ENCODE measurements at regions not wholly inside any gene's neighbourhood (a gene's known extent, or its start where the extent isn't known, plus 50 kb on each side); places are given as distances from the start of the nearest gene placed in this dataset. TPM values are rescaled to one million over a fixed set of nuclear protein-coding genes. Genes with fewer than 3 reads are reported as not detected.
"Not testable (repeated sequence)": the region's sequence is repeated elsewhere in the genome, so short reads cannot be mapped to it uniquely, and the experiment has no call there.

DNA sequence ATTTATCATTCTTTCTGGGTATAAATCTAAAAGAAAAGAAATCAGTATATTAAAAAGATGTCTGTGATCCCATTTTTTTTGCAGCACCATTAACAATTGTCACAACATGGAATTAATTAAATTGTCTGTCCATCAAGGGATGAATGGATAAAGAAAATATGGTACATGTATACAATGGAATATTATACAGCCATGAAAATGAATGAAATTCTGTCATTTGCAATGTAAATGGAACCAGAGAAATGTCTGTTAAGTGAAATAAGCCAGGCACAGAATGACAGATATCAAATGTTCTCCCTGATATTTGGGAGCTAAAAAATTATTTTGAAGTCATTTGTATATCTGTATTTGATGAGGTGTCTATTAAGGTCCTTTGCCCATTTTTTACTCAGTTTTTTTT, 77.1 kb upstream of the NDST4 start:
- H3K4me3 ChIP-seq (replicated peaks in 1 of 3) = no peak overlapping the region
- no peak for TF ChIP-seq POLR2A (IDR thresholded peaks at IDR 0.05)
- TF ChIP-seq, protein P1, sequence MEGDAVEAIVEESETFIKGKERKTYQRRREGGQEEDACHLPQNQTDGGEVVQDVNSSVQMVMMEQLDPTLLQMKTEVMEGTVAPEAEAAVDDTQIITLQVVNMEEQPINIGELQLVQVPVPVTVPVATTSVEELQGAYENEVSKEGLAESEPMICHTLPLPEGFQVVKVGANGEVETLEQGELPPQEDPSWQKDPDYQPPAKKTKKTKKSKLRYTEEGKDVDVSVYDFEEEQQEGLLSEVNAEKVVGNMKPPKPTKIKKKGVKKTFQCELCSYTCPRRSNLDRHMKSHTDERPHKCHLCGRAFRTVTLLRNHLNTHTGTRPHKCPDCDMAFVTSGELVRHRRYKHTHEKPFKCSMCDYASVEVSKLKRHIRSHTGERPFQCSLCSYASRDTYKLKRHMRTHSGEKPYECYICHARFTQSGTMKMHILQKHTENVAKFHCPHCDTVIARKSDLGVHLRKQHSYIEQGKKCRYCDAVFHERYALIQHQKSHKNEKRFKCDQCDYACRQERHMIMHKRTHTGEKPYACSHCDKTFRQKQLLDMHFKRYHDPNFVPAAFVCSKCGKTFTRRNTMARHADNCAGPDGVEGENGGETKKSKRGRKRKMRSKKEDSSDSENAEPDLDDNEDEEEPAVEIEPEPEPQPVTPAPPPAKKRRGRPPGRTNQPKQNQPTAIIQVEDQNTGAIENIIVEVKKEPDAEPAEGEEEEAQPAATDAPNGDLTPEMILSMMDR (IDR thresholded peaks at IDR 0.05) = no peak
- no peak for DNase-seq
- no peaks in the 10 kb centered on the region for H3K9me3 ChIP-seq
- H3K4me1 ChIP-seq = no peaks in the 10 kb centered on the region
- H3K27ac ChIP-seq = no peak overlapping the region
- H3K36me3 ChIP-seq = no peaks in the 10 kb centered on the region
- H3K27me3 ChIP-seq = no peaks in the 10 kb centered on the region
- intact Hi-C loops (cut with DNase I) = no loop called here

DNA sequence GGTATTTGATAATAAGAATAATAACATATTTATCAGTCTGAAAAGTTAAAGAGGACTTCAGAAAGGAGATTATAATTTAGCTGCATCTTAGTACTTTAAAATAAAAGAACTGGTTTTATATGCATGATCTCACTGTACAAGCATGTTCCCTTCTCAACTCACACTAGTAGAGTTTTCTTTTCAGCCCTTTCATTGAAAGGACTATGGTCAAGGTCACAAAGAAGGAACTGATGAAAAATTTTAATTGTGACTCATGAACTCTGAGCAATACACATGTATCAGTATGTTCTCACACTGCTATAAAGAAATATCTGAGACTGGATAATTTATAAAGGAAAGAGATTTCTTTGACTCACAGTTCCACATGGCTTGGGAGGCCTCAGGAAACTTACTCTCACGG, 73.7 kb upstream of the NDST4 start:
- WGBS, 2 donors = 85 to 88% methylated on average over 1 of the region's 1 CpG
- Histone ChIP-seq H3K36me3 (no peaks in the 10 kb centered on the region), H3K4me1 (no peaks in the 10 kb centered on the region), H3K9me3 (no peaks in the 10 kb centered on the region), H3K4me3 (replicated peaks in 1 of 3) (no peak overlapping the region), H3K27ac (no peak overlapping the region), H3K27me3 (no peaks in the 10 kb centered on the region)
- no peak for DNase-seq
- intact Hi-C loops (cut with DNase I) = no loop called here
- TF ChIP-seq, protein P1 (IDR thresholded peaks at IDR 0.05) = no peak
- no peak for TF ChIP-seq POLR2A (IDR thresholded peaks at IDR 0.05)

DNA sequence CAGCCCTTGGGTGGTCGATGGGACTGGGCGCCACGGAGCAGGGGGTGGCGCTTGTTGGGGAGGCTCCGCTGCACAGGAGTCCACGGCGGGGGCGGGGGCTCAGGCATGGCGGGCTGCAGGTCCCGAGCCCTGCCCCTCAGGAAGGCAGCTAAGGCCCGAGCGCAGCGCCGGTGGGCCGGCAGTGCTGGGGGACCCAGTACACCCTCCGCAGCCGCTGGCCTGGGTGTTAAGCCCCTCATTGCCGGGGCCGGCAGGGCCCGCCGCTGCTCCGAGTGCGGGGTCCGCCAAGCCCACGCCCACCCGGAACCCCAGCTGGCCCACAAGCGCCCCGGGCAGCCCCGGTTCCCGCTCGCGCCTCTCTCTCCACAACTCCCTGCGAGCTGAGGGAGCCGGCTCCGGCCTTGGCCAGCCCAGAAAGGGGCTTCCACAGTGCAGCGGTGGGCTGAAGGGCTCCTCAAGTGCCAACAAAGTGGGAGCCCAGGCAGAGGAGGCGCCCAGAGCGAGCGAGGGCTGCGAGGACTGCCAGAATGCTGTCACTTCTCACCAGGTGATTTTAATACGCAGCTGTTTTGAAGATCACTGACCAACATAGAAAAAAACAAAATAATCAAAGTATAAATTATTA, 66.1 kb upstream of the NDST4 start:
- intact Hi-C loops (cut with DNase I); DNase-seq; H3K4me1 ChIP-seq; H3K27me3 ChIP-seq; H3K27ac ChIP-seq; H3K36me3 ChIP-seq; H3K9me3 ChIP-seq; H3K4me3 ChIP-seq (replicated peaks in 1 of 3): not testable (repeated sequence)
- 95 to 97% methylated on average over 10 to 21 of the region's 41 CpGs for WGBS, 2 donors

DNA sequence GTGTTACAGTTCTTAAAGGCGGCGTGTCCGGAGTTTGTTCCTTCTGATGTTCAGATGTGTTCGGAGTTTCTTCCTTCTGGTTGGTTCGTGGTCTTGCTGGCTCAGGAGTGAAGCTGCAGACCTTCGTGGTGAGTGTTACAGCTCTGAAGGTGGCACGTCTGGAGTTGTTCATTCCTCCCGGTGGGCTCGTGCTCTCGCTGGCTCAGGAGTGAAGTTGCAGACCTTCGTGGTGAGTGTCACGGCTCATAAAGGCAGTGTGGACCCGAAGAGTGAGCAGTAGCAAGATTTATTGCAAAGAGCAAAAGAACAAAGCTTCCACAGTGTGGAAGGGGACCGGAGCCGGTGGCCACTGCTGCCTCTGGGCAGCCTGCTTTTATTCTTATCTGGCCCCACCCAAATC, 65.3 kb upstream of the NDST4 start:
- H3K27ac ChIP-seq = not testable (repeated sequence)

DNA sequence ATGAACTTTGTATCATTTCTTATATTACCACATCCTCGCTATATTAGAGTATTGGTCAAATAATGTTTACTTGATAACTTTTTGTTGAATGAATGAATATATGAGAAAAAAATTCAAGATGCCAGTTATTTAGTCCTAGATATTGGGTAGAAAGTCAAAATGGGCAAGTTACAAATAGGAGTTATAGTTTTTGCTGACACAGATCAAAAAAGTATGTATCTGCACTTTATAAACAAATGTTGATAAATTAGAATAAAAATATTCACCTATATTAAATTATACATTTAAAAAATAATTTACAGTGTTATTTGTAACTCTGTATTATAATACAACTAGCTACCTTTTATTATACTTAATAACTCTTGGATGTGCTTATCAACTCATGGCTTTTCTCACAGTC, 57.8 kb upstream of the NDST4 start:
- Histone ChIP-seq H3K4me1 (no peaks in the 10 kb centered on the region), H3K27me3 (no peaks in the 10 kb centered on the region), H3K27ac (no peak overlapping the region), H3K9me3 (no peaks in the 10 kb centered on the region), H3K4me3 (replicated peaks in 1 of 3) (no peak overlapping the region), H3K36me3 (no peaks in the 10 kb centered on the region)
- DNase-seq = no peak
- TF ChIP-seq, protein P1 (IDR thresholded peaks at IDR 0.05) = no peak
- no peak for TF ChIP-seq POLR2A (IDR thresholded peaks at IDR 0.05)
- intact Hi-C loops (cut with DNase I) = no loop called here
- 92% methylated on average over 1 of the region's 1 CpG for WGBS, 2 donors

More for the DNA sequence above, 65.3 kb upstream of the NDST4 start:
- intact Hi-C loops (cut with DNase I); H3K4me1 ChIP-seq; DNase-seq; H3K9me3 ChIP-seq; H3K4me3 ChIP-seq (replicated peaks in 1 of 3); H3K36me3 ChIP-seq; H3K27me3 ChIP-seq: not testable (repeated sequence)
- 93 to 95% methylated on average over 15 of the region's 15 CpGs for whole genome bisulfite sequencing, 2 donors

DNA sequence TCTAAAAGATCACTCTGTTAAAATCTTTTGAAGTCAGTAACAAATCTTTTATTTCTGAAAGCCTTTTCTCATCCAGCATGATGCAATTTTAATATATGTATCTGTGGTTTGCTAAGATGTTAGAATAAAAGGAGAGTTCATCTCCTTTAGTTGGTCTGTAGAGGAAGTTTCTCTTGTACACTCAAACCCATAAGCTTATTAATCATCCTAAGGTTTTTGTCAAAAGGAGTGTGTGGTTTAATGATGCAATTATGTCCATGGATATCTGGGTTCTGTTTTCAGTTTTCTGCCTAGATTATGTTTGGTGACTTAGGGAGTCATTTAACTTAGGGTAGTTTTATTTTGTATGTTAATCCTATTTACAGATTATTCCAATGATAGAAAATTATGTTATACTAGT, 52.1 kb upstream of the NDST4 start:
- intact Hi-C loops (cut with DNase I) = no loop called here
- Histone ChIP-seq H3K27me3 (no peaks in the 10 kb centered on the region), H3K27ac (no peak overlapping the region), H3K9me3 (no peaks in the 10 kb centered on the region), H3K4me1 (no peaks in the 10 kb centered on the region), H3K36me3 (no peaks in the 10 kb centered on the region), H3K4me3 (replicated peaks in 1 of 3) (no peak overlapping the region)
- DNase-seq = no peak
- TF ChIP-seq, protein P1 (IDR thresholded peaks at IDR 0.05) = no peak
- no peak for TF ChIP-seq POLR2A (IDR thresholded peaks at IDR 0.05)

MicroRNAs encoded in the stretch of these regions (microRNA counts, 767-probe panel; counts per million panel counts)
- microRNA hsa-miR-1973 = 0 counts per million in 2 donors

Small RNAs in the stretch of these regions (small RNA-seq; reads per million reads assigned to genes)
- gene RNU6-119P = not detected
